ENCODE measurements at regions not wholly inside any gene's neighbourhood (a gene's known extent, or its start where the extent isn't known, plus 50 kb on each side); places are given as distances from the start of the nearest gene placed in this dataset.

- no peak for TF ChIP-seq CTCF (IDR thresholded peaks at IDR 0.05)
- TF ChIP-seq POLR2A (IDR thresholded peaks at IDR 0.05): no peak
Measured at GRCh38 chr4:170581322-170581721, 491.6 kb upstream of the AADAT start.

Measured in body of pancreas (tissue), 4 donors.